ENCODE measurements at regions not wholly inside any gene's neighbourhood (a gene's known extent, or its start where the extent isn't known, plus 50 kb on each side); places are given as distances from the start of the nearest gene placed in this dataset.

- no peak for DNase-seq
Measured at GRCh38 chr17:33404070-33404819, 111.2 kb upstream of the ASIC2 start.

GRCh38 chr17:33416131-33416530 lies 123.0 kb upstream of the ASIC2 start:
- DNase-seq: no peak

GRCh38 chr17:33421933-33422332 lies 128.8 kb upstream of the ASIC2 start:
- no peak for DNase-seq

- no peak for DNase-seq
Measured at GRCh38 chr17:33433581-33433980, 140.5 kb upstream of the ASIC2 start.

GRCh38 chr17:33434841-33435240 lies 141.7 kb upstream of the ASIC2 start:
- no peak for DNase-seq

- no peak for DNase-seq
Measured at GRCh38 chr17:33435721-33436301, 142.7 kb upstream of the ASIC2 start.

GRCh38 chr17:33436321-33436720 lies 143.2 kb upstream of the ASIC2 start:
- DNase-seq: peak; percentile 7

- no peak for DNase-seq
Measured at GRCh38 chr17:33438139-33438538, 145.0 kb upstream of the ASIC2 start.

GRCh38 chr17:33438578-33438977 lies 145.5 kb upstream of the ASIC2 start:
- no peak for DNase-seq

- DNase-seq: no peak
Measured at GRCh38 chr17:33442320-33442719, 149.2 kb upstream of the ASIC2 start.

GRCh38 chr17:33444731-33445130 lies 151.6 kb upstream of the ASIC2 start:
- DNase-seq: no peak

- no peak for DNase-seq
Measured at GRCh38 chr17:33447090-33447489, 154.0 kb upstream of the ASIC2 start.

- DNase-seq: no peak
Measured at GRCh38 chr17:33451221-33451620, 158.1 kb upstream of the ASIC2 start.

GRCh38 chr17:33457477-33457876 lies 164.4 kb upstream of the ASIC2 start:
- DNase-seq: no peak

GRCh38 chr17:33459078-33459940 lies 166.2 kb upstream of the ASIC2 start:
- no peak for DNase-seq

GRCh38 chr17:33460781-33461450 lies 167.8 kb upstream of the ASIC2 start:
- no peak for DNase-seq

GRCh38 chr17:33463887-33464286 lies 170.8 kb upstream of the ASIC2 start:
- no peak for DNase-seq

GRCh38 chr17:33464669-33465280 lies 171.7 kb upstream of the ASIC2 start:
- no peak for DNase-seq

GRCh38 chr17:33469421-33469820 lies 176.3 kb upstream of the ASIC2 start:
- no peak for DNase-seq

- no peak for DNase-seq
Measured at GRCh38 chr17:33469911-33470310, 176.8 kb upstream of the ASIC2 start.

GRCh38 chr17:33473061-33473460 lies 180.0 kb upstream of the ASIC2 start:
- DNase-seq: no peak

- DNase-seq: no peak
Measured at GRCh38 chr17:33474789-33475188, 181.7 kb upstream of the ASIC2 start.

- no peak for DNase-seq
Measured at GRCh38 chr17:33475594-33475993, 182.5 kb upstream of the ASIC2 start.

Data from activated CD4-positive, alpha-beta T cell treated with anti-CD3 and anti-CD28 coated beads, Interleukin-10, Interleukin-2, amounts not matched to agents 100 ng/mL and 50 ng/mL, durations not matched to agents 16 hours and 8 hours (primary cell).